Thyroid gland (tissue), 4 donors: ENCODE measurements at regions not wholly inside any gene's neighbourhood (a gene's known extent, or its start where the extent isn't known, plus 50 kb on each side); places are given as distances from the start of the nearest gene placed in this dataset.
A peak's percentile ranks its signal among the peaks of the same experiment; 100 is the strongest.

Experiments used
- DNase-seq, 2 donors: peaks; one replicate each; pipeline ENCODE4 v3.0.0-alpha.2; 2019
- H3K27ac ChIP-seq, 3 donors: fragments of 200-600 bp; sonication (generic); 1 replicate in 2 of 3; 2 replicates in 1 of 3; pipeline ENCODE4 v1.5.1; 2016 to 2019; ENCODE audit warnings: mild to moderate bottlenecking in 1 of 3, moderate library complexity in 1 of 3
- H3K27me3 ChIP-seq: fragments of 200-600 bp; sonication (generic); one replicate; pipeline ENCODE4 v1.5.1; 2019
- H3K36me3 ChIP-seq, 2 donors: fragments of 200-600 bp; sonication (generic); one replicate each; pipeline ENCODE4 v1.5.1; 2016 to 2019
- H3K4me1 ChIP-seq, 2 donors: fragments of 200-600 bp; sonication (generic); one replicate each; pipeline ENCODE4 v1.5.1; 2017 to 2019
- H3K4me3 ChIP-seq, 3 donors: fragments of 200-600 bp; sonication (generic); replicated peaks in 1 of 3; 1 replicate in 2 of 3; 2 replicates in 1 of 3; pipeline ENCODE4 v1.5.1; 2016; ENCODE audit warnings: mild to moderate bottlenecking in 1 of 3
- H3K9me3 ChIP-seq: fragments of 200-600 bp; sonication (generic); one replicate; pipeline ENCODE4 v1.5.1; 2017
- POLR2A ChIP-seq, 2 donors: fragments of 450-650 bp; IDR thresholded peaks; one replicate each; pipeline ENCODE4 v1.6.1; 2017; ENCODE audit warnings: antibody characterized with exemption in 2 of 2, mild to moderate bottlenecking in 2 of 2, moderate library complexity in 1 of 2
- WGBS, 2 donors: methylation state at CpG; one replicate each; pipeline ENCODE4 v1.1.5; 2017; 5-methylcytosine and 5-hydroxymethylcytosine counted together
- intact Hi-C: fragments of 100-400 bp; cut with DNase I; formaldehyde crosslinking; loops from one replicate; pipeline ENCODE4 v1.15.1; 2023
- TF ChIP-seq, protein P1 (sequence below), 6 experiments: fragments of 200-600 bp in 3 of 6; fragments of 450-650 bp in 3 of 6; sonication (generic) in 3 of 6; IDR thresholded peaks; one replicate each; pipeline ENCODE4 v1.5.1; 2016 to 2019; ENCODE audit warnings: antibody characterized with exemption in 6 of 6, mild to moderate bottlenecking in 2 of 6, inconsistent platforms in 1 of 6, moderate library complexity in 1 of 6

DNA sequence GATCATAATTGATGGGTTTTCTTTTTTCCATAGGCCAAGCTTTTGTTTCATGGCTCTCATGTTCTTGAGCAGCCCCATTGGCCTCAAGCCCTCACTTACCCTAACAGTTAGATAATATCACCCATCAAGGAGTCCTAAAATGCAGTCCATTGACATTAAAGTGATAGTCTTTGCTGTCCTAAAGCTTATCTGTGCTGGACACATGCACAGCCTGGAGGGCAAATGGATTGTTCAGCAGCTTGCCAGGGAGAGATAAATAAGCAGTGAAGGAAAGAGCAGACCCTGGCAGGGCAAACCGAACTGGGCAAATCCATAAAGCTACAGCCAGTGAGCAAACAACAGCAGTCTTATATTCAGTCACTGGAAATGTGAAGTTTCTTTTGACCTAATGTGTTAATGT is 199.6 kb upstream of the MID1 start:
- H3K27ac ChIP-seq = no peak overlapping the region
- intact Hi-C loops = no loop called here
- 78 to 82% methylated on average over 1 of the region's 1 CpG for WGBS, 2 donors
- H3K4me1 ChIP-seq = no peaks in the 10 kb centered on the region
- TF ChIP-seq POLR2A (IDR thresholded peaks at IDR 0.05) = no peak
- TF ChIP-seq, protein P1, sequence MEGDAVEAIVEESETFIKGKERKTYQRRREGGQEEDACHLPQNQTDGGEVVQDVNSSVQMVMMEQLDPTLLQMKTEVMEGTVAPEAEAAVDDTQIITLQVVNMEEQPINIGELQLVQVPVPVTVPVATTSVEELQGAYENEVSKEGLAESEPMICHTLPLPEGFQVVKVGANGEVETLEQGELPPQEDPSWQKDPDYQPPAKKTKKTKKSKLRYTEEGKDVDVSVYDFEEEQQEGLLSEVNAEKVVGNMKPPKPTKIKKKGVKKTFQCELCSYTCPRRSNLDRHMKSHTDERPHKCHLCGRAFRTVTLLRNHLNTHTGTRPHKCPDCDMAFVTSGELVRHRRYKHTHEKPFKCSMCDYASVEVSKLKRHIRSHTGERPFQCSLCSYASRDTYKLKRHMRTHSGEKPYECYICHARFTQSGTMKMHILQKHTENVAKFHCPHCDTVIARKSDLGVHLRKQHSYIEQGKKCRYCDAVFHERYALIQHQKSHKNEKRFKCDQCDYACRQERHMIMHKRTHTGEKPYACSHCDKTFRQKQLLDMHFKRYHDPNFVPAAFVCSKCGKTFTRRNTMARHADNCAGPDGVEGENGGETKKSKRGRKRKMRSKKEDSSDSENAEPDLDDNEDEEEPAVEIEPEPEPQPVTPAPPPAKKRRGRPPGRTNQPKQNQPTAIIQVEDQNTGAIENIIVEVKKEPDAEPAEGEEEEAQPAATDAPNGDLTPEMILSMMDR (IDR thresholded peaks at IDR 0.05) = no peak
- no peaks in the 10 kb centered on the region for H3K36me3 ChIP-seq
- no peaks in the 10 kb centered on the region for H3K27me3 ChIP-seq
- DNase-seq = no peak
- no peaks in the 10 kb centered on the region for H3K9me3 ChIP-seq
- H3K4me3 ChIP-seq = no peak overlapping the region

- intact Hi-C loops = no loop called here
- Histone ChIP-seq H3K4me3 (no peak overlapping the region), H3K27me3 (no peaks in the 10 kb centered on the region), H3K36me3 (no peaks in the 10 kb centered on the region), H3K4me1 (no peaks in the 10 kb centered on the region), H3K9me3 (no peaks in the 10 kb centered on the region), H3K27ac (no peak overlapping the region)
- peak; percentile 2 to 11 for DNase-seq
- 62 to 77% methylated on average over 3 of the region's 3 CpGs for WGBS, 2 donors
- TF ChIP-seq POLR2A (IDR thresholded peaks at IDR 0.05) = no peak
- TF ChIP-seq, protein P1 (IDR thresholded peaks at IDR 0.05) = no peak
Measured at GRCh38 chrX:10821293-10821692, 200.9 kb upstream of the MID1 start.

GRCh38 chrX:10828036-10828435 is 207.7 kb upstream of the MID1 start:
- Histone ChIP-seq H3K4me3 (no peak overlapping the region), H3K4me1 (no peaks in the 10 kb centered on the region), H3K27me3 (no peaks in the 10 kb centered on the region), H3K36me3 (no peaks in the 10 kb centered on the region), H3K27ac (no peak overlapping the region), H3K9me3 (no peaks in the 10 kb centered on the region)
- WGBS, 2 donors = 93 to 98% methylated on average over 5 of the region's 5 CpGs
- intact Hi-C loops = no loop called here
- no peak for TF ChIP-seq POLR2A (IDR thresholded peaks at IDR 0.05)
- TF ChIP-seq, protein P1 (IDR thresholded peaks at IDR 0.05) = no peak
- no peak for DNase-seq

DNA sequence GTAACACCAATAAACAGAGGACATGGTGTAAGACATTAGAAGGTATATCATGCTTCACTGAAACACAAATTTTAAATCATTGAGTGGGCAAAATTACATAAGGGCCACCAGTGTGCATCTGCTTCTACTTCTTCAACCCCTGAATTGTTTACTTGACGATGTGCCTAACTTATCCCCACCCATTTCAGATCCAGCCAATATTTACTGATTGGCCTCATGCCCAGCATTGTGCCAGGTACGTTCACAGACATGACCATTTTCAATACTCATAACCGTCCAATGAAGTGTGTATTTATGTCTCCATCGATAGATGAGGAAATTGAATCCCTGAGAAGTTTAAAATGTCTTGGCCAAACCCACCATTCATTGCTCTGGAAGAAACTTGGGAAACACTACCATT is 208.3 kb upstream of the MID1 start:
- Histone ChIP-seq H3K4me1 (no peaks in the 10 kb centered on the region), H3K4me3 (no peak overlapping the region), H3K27me3 (no peaks in the 10 kb centered on the region), H3K27ac (no peak overlapping the region), H3K36me3 (no peaks in the 10 kb centered on the region), H3K9me3 (no peaks in the 10 kb centered on the region)
- 74 to 85% methylated on average over 4 of the region's 4 CpGs for WGBS, 2 donors
- TF ChIP-seq, protein P1 (IDR thresholded peaks at IDR 0.05) = no peak
- TF ChIP-seq POLR2A (IDR thresholded peaks at IDR 0.05) = no peak
- no peak for DNase-seq
- intact Hi-C loops = no loop called here

GRCh38 chrX:10831716-10832502 is 211.5 kb upstream of the MID1 start:
- 71 to 72% methylated on average over 8 of the region's 8 CpGs for WGBS, 2 donors
- no peak for DNase-seq
- H3K9me3 ChIP-seq = no peaks in the 10 kb centered on the region
- H3K4me3 ChIP-seq = no peak overlapping the region
- no peaks in the 10 kb centered on the region for H3K27me3 ChIP-seq
- no peak overlapping the region for H3K27ac ChIP-seq
- H3K36me3 ChIP-seq = no peaks in the 10 kb centered on the region
- no peaks in the 10 kb centered on the region for H3K4me1 ChIP-seq
- TF ChIP-seq POLR2A (IDR thresholded peaks at IDR 0.05) = no peak
- TF ChIP-seq, protein P1 (IDR thresholded peaks at IDR 0.05) = no peak
- intact Hi-C loops = no loop called here
